Lower lobe of right lung (tissue), 2 donors: ENCODE measurements at regions not wholly inside any gene's neighbourhood (a gene's known extent, or its start where the extent isn't known, plus 50 kb on each side); places are given as distances from the start of the nearest gene placed in this dataset.

Source experiments
- ATAC-seq, 2 donors: fragments of 200-7000 bp; cut with Tn5 transposase; one replicate each; pipeline ENCODE4 v1.9.1; 2020 to 2022; ENCODE audit warnings: mild to moderate bottlenecking in 2 of 2, moderate library complexity in 2 of 2
- DNase-seq: peaks from one replicate; pipeline ENCODE4 v3.0.0-alpha.2; 2020
- H3K27ac ChIP-seq: fragments of 200-600 bp; one replicate; pipeline ENCODE4 v1.8.0; 2022
- H3K27me3 ChIP-seq: fragments of 200-600 bp; one replicate; pipeline ENCODE4 v1.8.0; 2022; ENCODE audit warnings: low read depth
- H3K36me3 ChIP-seq: fragments of 200-600 bp; one replicate; pipeline ENCODE4 v1.8.0; 2022; ENCODE audit warnings: mild to moderate bottlenecking
- H3K4me1 ChIP-seq: fragments of 200-600 bp; one replicate; pipeline ENCODE4 v1.8.0; 2022
- H3K4me3 ChIP-seq: fragments of 200-600 bp; one replicate; pipeline ENCODE4 v1.8.0; 2022; ENCODE audit warnings: mild to moderate bottlenecking
- H3K9me3 ChIP-seq: fragments of 200-600 bp; one replicate; pipeline ENCODE4 v1.8.0; 2022
- intact Hi-C: fragments of 100-400 bp; cut with DNase I; formaldehyde crosslinking; loops from one replicate; pipeline ENCODE4 v1.11.0; 2022
- TF ChIP-seq, protein P1 (sequence below): fragments of 200-600 bp; IDR thresholded peaks from one replicate; pipeline ENCODE4 v1.8.0; 2022; ENCODE audit warnings: antibody characterized with exemption, mild to moderate bottlenecking
- donor health status: DM: no; HTN: yes; CAD: no; lungs with severe emphysema.

DNA sequence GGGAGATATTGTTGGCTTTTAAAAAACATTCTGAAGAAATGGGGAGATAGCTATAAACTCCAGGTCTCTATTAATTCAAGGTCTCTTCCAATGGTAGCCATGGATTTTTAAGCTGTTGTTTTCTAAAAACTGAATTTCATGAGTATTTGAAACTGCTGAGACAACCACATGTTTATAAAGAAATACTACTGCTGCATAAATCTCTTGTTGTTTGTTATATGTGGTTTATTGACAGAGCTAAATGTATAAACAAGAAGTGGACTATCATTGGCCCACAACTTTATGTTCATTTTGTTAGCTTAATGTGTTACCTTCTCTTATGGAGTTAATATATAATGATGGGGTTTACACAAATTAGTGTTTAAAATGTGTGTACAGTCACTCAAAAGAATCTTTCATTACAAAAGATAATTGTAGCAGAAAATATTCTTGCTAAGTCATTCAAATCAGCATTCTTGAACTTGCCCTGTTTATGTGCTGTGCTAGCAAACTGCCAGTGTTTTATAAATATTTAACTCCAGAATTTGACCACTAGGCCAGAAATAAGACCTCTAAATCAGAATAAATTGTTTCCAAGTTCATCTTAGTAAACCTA, 242.1 kb downstream of the TMX3 start:
- no peak for DNase-seq
- Histone ChIP-seq H3K27me3 (no peaks in the 10 kb centered on the region), H3K4me3 (no peak overlapping the region), H3K9me3 (no peaks in the 10 kb centered on the region), H3K4me1 (no peaks in the 10 kb centered on the region), H3K36me3 (no peaks in the 10 kb centered on the region), H3K27ac (no peak overlapping the region)
- ATAC-seq: no peak
- intact Hi-C loops: no loop called here
- TF ChIP-seq, protein P1, sequence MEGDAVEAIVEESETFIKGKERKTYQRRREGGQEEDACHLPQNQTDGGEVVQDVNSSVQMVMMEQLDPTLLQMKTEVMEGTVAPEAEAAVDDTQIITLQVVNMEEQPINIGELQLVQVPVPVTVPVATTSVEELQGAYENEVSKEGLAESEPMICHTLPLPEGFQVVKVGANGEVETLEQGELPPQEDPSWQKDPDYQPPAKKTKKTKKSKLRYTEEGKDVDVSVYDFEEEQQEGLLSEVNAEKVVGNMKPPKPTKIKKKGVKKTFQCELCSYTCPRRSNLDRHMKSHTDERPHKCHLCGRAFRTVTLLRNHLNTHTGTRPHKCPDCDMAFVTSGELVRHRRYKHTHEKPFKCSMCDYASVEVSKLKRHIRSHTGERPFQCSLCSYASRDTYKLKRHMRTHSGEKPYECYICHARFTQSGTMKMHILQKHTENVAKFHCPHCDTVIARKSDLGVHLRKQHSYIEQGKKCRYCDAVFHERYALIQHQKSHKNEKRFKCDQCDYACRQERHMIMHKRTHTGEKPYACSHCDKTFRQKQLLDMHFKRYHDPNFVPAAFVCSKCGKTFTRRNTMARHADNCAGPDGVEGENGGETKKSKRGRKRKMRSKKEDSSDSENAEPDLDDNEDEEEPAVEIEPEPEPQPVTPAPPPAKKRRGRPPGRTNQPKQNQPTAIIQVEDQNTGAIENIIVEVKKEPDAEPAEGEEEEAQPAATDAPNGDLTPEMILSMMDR: no peak

DNA sequence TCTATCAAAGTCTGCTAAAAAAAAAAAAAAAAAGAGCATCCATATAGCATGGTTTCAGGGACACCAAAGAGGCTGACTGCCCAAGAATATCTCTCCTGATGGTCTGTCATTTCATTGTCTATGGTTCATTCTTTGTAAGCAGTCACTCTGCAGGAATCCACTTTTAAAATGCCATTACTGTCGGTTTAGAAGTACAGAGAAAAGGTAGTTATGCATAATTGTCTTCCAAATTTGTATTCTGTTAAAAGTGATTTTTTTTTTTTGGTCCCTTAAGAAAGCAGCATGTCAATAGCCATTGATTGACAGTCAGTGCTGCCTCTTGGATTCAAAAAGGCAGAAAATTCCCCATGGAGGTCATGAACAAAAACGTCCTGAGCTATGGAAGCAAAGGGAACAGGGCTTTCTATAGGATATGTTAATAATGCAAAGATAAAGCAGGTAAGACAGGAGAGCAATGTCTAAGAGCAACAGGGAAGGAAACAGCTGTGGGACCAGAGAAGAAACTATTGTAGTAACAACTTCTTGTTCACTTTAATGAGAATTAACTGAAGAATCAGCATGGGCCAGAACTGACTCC, 245.8 kb downstream of the TMX3 start:
- Histone ChIP-seq H3K4me3 (no peak overlapping the region), H3K9me3 (no peaks in the 10 kb centered on the region), H3K4me1 (no peaks in the 10 kb centered on the region), H3K27me3 (no peaks in the 10 kb centered on the region), H3K27ac (no peak overlapping the region), H3K36me3 (no peaks in the 10 kb centered on the region)
- ATAC-seq: no peak
- TF ChIP-seq, protein P1: no peak
- intact Hi-C loops: no loop called here
- no peak for DNase-seq

DNA sequence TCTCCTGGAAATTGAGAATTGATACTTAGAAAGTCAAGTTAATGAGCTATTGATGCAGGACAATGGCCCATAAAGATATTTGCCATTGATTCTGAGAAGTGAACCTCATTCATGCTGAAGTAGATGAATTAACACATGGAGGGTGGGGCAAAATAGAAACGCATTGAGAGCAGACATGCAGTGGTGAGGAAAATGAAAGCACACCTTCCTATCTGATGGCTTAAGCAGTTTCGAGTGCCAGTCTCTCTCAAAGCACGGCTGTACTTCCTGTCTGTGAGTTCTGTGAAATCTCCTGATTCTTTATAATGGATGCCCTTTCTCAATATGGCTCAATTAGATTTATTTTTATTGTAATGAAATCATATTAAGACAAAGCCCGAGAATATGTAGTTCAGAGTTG, 247.0 kb downstream of the TMX3 start:
- Histone ChIP-seq H3K4me1 (no peaks in the 10 kb centered on the region), H3K27ac (no peak overlapping the region), H3K36me3 (no peaks in the 10 kb centered on the region), H3K4me3 (no peak overlapping the region), H3K27me3 (no peaks in the 10 kb centered on the region), H3K9me3 (no peaks in the 10 kb centered on the region)
- intact Hi-C loops: no loop called here
- TF ChIP-seq, protein P1: no peak
- no peak for DNase-seq
- no peak for ATAC-seq

DNA sequence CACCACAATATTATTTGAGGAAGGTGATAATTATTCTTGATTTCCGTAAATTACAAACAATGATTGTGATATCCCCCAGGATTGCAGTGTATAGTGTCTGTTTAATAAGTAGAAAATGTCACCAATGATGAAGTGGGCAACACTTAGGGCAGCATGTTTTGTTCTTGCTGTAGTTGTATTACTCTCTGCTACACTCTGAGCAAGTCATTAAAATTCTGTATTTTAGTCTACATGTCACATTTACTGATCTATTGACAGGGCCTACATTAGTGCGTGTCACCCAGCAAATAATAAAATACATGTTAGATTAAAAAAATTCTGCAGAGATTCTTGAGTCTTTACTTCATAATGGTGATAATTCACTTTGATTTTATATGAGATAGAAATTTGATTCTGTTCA, 247.6 kb downstream of the TMX3 start:
- Histone ChIP-seq H3K4me1 (no peaks in the 10 kb centered on the region), H3K4me3 (no peak overlapping the region), H3K36me3 (no peaks in the 10 kb centered on the region), H3K27ac (no peak overlapping the region), H3K9me3 (no peaks in the 10 kb centered on the region), H3K27me3 (no peaks in the 10 kb centered on the region)
- DNase-seq (no peak), ATAC-seq (no peak)
- intact Hi-C loops: no loop called here
- TF ChIP-seq, protein P1: no peak

DNA sequence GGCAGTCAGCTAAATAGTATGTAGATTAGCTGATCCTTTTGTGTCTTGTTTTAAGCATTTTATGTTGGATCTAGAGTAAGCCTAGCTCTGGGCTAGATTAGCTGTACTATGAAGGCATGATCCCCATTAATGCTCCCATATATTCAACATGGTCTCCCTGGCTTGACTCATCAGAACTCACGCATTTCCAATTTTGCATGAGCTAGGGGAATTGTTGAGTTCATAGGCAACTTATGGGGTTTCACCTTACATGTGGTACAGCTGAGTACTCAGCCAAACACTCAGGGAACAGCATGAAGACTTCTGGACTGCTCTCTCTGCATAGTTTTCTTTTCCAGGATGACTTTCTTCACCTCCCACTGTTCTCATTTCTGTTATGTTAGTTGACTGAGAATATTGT, 248.2 kb downstream of the TMX3 start:
- Histone ChIP-seq H3K9me3 (no peaks in the 10 kb centered on the region), H3K4me1 (no peaks in the 10 kb centered on the region), H3K36me3 (no peaks in the 10 kb centered on the region), H3K4me3 (no peak overlapping the region), H3K27me3 (no peaks in the 10 kb centered on the region), H3K27ac (no peak overlapping the region)
- intact Hi-C loops: no loop called here
- no peak for ATAC-seq
- TF ChIP-seq, protein P1: no peak
- DNase-seq: no peak
